GM12878 (cell line): ENCODE measurements at regions not wholly inside any gene's neighbourhood (a gene's known extent, or its start where the extent isn't known, plus 50 kb on each side); places are given as distances from the start of the nearest gene placed in this dataset.

Experiments used
- ATAC-seq: fragments of 200-7000 bp; cut with Tn5 transposase; 3 replicates; pipeline ENCODE4 v1.9.1; 2020; ENCODE audit warnings: mild to moderate bottlenecking, moderate library complexity
- BruUV-seq: library from RNA; stranded (reverse); fragments of 400-500 nt; replicated peaks from 2 replicates; lab custom pipeline; 2021; lab: Mats Ljungman, UMichigan
- CTCF ChIA-PET: fragments of 300-600 bp; sonication (Branson Sonifier 250); formaldehyde crosslinking; extraction: SDS; loops from one replicate; lab custom pipeline; 2021; ENCODE audit warnings: inconsistent platforms; lab: Yijun Ruan, JAX
- POLR2A ChIA-PET: fragments of 350-600 bp; formaldehyde crosslinking; extraction: SDS; loops from one replicate; lab custom pipeline; 2021; ENCODE audit warnings: inconsistent platforms; lab: Charles Lee
- RAD21 ChIA-PET: fragments of 300-600 bp; sonication (Branson Sonifier 250); formaldehyde crosslinking; loops from one replicate; lab custom pipeline; 2023; ENCODE audit warnings: antibody characterized with exemption; ENCODE audit not compliant: unreplicated experiment; lab: Charles Lee
- SMC1A ChIA-PET: fragments of 300-600 bp; sonication (Branson Sonifier 250); formaldehyde crosslinking; loops from one replicate; lab custom pipeline; 2023; ENCODE audit not compliant: unreplicated experiment, uncharacterized antibody; lab: Charles Lee
- DNase-seq: peaks from one replicate; pipeline ENCODE4 v3.0.0-alpha.2; 2011; ENCODE audit warnings: low read depth, low spot score
- FAIRE-seq: peaks from 3 replicates; lab custom pipeline; 2011; peaks lifted over from hg19 to GRCh38; lab: Jason Lieb, UNC
- H2AFZ ChIP-seq: 2 replicates; pipeline ENCODE4 v1.6.0; 2011; ENCODE audit warnings: low read depth, low read length, control low read depth; ENCODE audit not compliant: control insufficient read depth
- H3K27ac ChIP-seq: 2 replicates; pipeline ENCODE4 v1.5.1; 2011; ENCODE audit warnings: control low read depth; ENCODE audit not compliant: control insufficient read depth, insufficient read depth
- H3K27me3 ChIP-seq, 2 experiments: replicated peaks in 1 of 2; 2 replicates each; pipeline versions ENCODE4 v1.6.0 to v1.6.1; 2011; ENCODE audit warnings: low read length in 1 of 2; ENCODE audit not compliant: control insufficient read depth in 2 of 2, insufficient read depth in 2 of 2
- H3K36me3 ChIP-seq, 2 experiments: 2 replicates each; pipeline ENCODE4 v1.5.1; 2011; ENCODE audit warnings: low read length in 1 of 2; ENCODE audit not compliant: control insufficient read depth in 2 of 2, insufficient read depth in 2 of 2
- H3K4me1 ChIP-seq: 2 replicates; pipeline ENCODE4 v1.6.1; 2011; ENCODE audit warnings: mild to moderate bottlenecking, low read length, moderate library complexity, mixed read lengths; ENCODE audit not compliant: control insufficient read depth, insufficient read depth
- H3K4me2 ChIP-seq: 2 replicates; pipeline ENCODE4 v1.6.0; 2011; ENCODE audit warnings: control low read depth; ENCODE audit not compliant: control insufficient read depth, insufficient read depth
- H3K4me3 ChIP-seq: fragments of 200-600 bp; sonication (generic); 2 replicates; pipeline ENCODE4 v1.5.1; 2016
- H3K79me2 ChIP-seq: 2 replicates; pipeline ENCODE4 v1.6.0; 2011; ENCODE audit warnings: low read length; ENCODE audit not compliant: control insufficient read depth, insufficient read depth
- H3K9ac ChIP-seq: 2 replicates; pipeline ENCODE4 v1.8.0; 2011; ENCODE audit warnings: low read length, control low read depth, mixed read lengths; ENCODE audit not compliant: control insufficient read depth, insufficient read depth
- H3K9me3 ChIP-seq: replicated peaks from 3 replicates; pipeline ENCODE4 v1.5.1; 2011; ENCODE audit warnings: mild to moderate bottlenecking, low read length; ENCODE audit not compliant: control insufficient read depth, insufficient read depth
- H4K20me1 ChIP-seq: 2 replicates; pipeline ENCODE4 v1.6.0; 2011; ENCODE audit not compliant: control insufficient read depth, insufficient read depth
- ATF7 ChIP-seq: fragments of 450-650 bp; IDR thresholded peaks from 2 replicates; pipeline ENCODE4 v1.6.1; 2016; ENCODE audit warnings: low read depth, mild to moderate bottlenecking
- BCL3 ChIP-seq: IDR thresholded peaks from 2 replicates; pipeline ENCODE4 v1.6.1; 2011; ENCODE audit warnings: borderline replicate concordance, low read depth, mild to moderate bottlenecking, moderate library complexity, low read length; ENCODE audit not compliant: insufficient read depth, poor library complexity, severe bottlenecking
- CBFB ChIP-seq: IDR thresholded peaks from 2 replicates; pipeline ENCODE4 v1.6.1; 2016; ENCODE audit warnings: antibody characterized with exemption, low read depth
- CHD2 ChIP-seq: IDR thresholded peaks from 2 replicates; pipeline ENCODE4 v1.6.1; 2011; ENCODE audit warnings: low read depth, low read length, improper control_type of control experiment, borderline replicate concordance
- CHD4 ChIP-seq: fragments of 200-600 bp; sonication (generic); IDR thresholded peaks from 2 replicates; pipeline ENCODE4 v1.6.1; 2016; ENCODE audit warnings: mild to moderate bottlenecking
- ELK1 ChIP-seq: IDR thresholded peaks from 2 replicates; pipeline ENCODE4 v1.6.1; 2012; ENCODE audit warnings: low read depth, low read length, improper control_type of control experiment
- EP300 ChIP-seq, 2 experiments: fragments of 150-350 bp in 1 of 2; IDR thresholded peaks; 2 replicates each; pipeline ENCODE4 v1.6.1; 2011 to 2012; ENCODE audit warnings: low read depth in 2 of 2, low read length in 2 of 2, borderline replicate concordance in 1 of 2, improper control_type of control experiment in 1 of 2, inconsistent platforms in 1 of 2; ENCODE audit not compliant: control insufficient read depth in 1 of 2
- EZH2 ChIP-seq: IDR thresholded peaks from 2 replicates; pipeline ENCODE4 v1.6.1; 2012; ENCODE audit warnings: low read depth, mild to moderate bottlenecking, control low read depth, inconsistent platforms, low read length, borderline replicate concordance; ENCODE audit not compliant: control insufficient read depth
- MAX ChIP-seq: IDR thresholded peaks from 2 replicates; pipeline ENCODE4 v1.6.1; 2012; ENCODE audit warnings: low read depth, low read length, improper control_type of control experiment
- MTA2 ChIP-seq: fragments of 450-650 bp; IDR thresholded peaks from 2 replicates; pipeline ENCODE4 v1.6.1; 2016; ENCODE audit warnings: low read depth, mild to moderate bottlenecking, moderate library complexity
- NFIC ChIP-seq: IDR thresholded peaks from 2 replicates; pipeline ENCODE4 v1.6.1; 2012; ENCODE audit warnings: low read depth, mild to moderate bottlenecking, inconsistent platforms, low read length, moderate library complexity
- NKRF ChIP-seq: fragments of 450-650 bp; conservative IDR thresholded peaks from 2 replicates; pipeline ENCODE4 v1.6.1; 2017; ENCODE audit warnings: mild to moderate bottlenecking, moderate library complexity
- NR2F1 ChIP-seq: fragments of 450-650 bp; conservative IDR thresholded peaks from 2 replicates; pipeline ENCODE4 v1.6.1; 2017; ENCODE audit warnings: mild to moderate bottlenecking
- PML ChIP-seq: IDR thresholded peaks from 2 replicates; pipeline ENCODE4 v1.6.1; 2012; ENCODE audit warnings: low read length, inconsistent platforms
- WGBS: methylation state at CpG from one replicate; pipeline ENCODE4 v1.1.6; 2016; ENCODE audit warnings: low lambda C conversion rate; ENCODE audit not compliant: insufficient replicate concordance, insufficient coverage; ENCODE audit errors: missing lambda C conversion rate; 5-methylcytosine and 5-hydroxymethylcytosine counted together
- in situ Hi-C: fragments of 300-500 bp; cut with MboI; formaldehyde crosslinking; loops from 9 replicates; pipeline ENCODE4 v1.14.3; 2018; ENCODE audit warnings: mixed read lengths
- intact Hi-C: fragments of 100-400 bp; cut with micrococcal nuclease; formaldehyde crosslinking; loops from one replicate; pipeline ENCODE4 v1.14.2; 2022; ENCODE audit not compliant: unreplicated experiment
- TF ChIP-seq, protein P1 (sequence below): IDR thresholded peaks from 2 replicates; pipeline ENCODE4 v1.6.1; 2012; ENCODE audit warnings: low read depth, low read length, improper control_type of control experiment

DNA sequence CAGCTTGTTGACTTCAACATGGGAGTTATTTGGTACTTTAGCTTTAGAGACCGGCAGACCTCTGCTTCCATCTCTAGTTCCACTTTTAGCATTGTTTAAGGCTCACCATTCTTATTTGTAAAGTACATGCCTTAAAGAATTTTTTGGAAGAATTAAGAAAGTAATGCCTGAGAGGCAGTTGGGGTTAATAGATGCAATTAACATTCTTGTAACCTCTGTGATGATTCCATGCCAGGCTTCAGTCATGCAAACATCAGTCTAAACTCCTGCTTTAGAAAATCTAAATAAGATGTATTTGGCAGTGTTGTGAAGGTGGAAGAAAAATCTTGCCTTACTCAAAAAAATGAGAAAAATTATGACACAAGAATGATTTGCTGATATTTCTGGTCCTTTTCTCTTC lies 79.9 kb upstream of the UBAC2 start:
- Histone ChIP-seq H3K9me3 (no peaks in the 10 kb centered on the region; the same call in 1 of the 3 replicates), H3K4me3 (no peak overlapping the region), H3K4me2 (no peak overlapping the region), H3K79me2 (no peaks in the 10 kb centered on the region), H3K27me3 (peaks cover 0 to 3% of the 10 kb centered on the region in 2 experiments; a peak in 2 of 4 replicates), H2AFZ (no peak overlapping the region), H3K4me1 (peaks cover 14% of the 10 kb centered on the region), H3K27ac (no peak overlapping the region)
- ChIA-PET POLR2A (no interaction called here), RAD21 (no interaction called here), CTCF (no interaction called here), SMC1A (no interaction called here)
- FAIRE-seq (no peak), ATAC-seq (no peak), DNase-seq (no peak)
- in situ Hi-C loops, result no loop called here
- WGBS, result 96% methylated on average over 1 of the region's 1 CpG
- TF ChIP-seq PML, result no peak
- no peak for TF ChIP-seq NR2F1
- TF ChIP-seq CBFB, result no peak
- TF ChIP-seq CHD4, result no peak
- no peak for TF ChIP-seq BCL3
- TF ChIP-seq ATF7, result no peak
- no peak for TF ChIP-seq NKRF
- TF ChIP-seq MAX, result no peak
- TF ChIP-seq CHD2, result no peak
- TF ChIP-seq EP300 (IDR thresholded peaks at IDR 0.05; ENCODE audit: borderline replicate concordance in 1 of 2, control insufficient read depth in 1 of 2, low read depth in 2 of 2, low read length in 2 of 2), result no peak
- TF ChIP-seq MTA2, result no peak
- TF ChIP-seq NFIC, result no peak
- TF ChIP-seq, protein P1, sequence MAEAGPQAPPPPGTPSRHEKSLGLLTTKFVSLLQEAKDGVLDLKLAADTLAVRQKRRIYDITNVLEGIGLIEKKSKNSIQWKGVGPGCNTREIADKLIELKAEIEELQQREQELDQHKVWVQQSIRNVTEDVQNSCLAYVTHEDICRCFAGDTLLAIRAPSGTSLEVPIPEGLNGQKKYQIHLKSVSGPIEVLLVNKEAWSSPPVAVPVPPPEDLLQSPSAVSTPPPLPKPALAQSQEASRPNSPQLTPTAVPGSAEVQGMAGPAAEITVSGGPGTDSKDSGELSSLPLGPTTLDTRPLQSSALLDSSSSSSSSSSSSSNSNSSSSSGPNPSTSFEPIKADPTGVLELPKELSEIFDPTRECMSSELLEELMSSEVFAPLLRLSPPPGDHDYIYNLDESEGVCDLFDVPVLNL, result no peak
- TF ChIP-seq ELK1, result no peak
- TF ChIP-seq EZH2, result no peak
- TF ChIP-seq, all 136 proteins: peak for 0
- Histone ChIP-seq H3K36me3 (no peaks in the 10 kb centered on the region), H3K9ac (no peak overlapping the region), H4K20me1 (no peaks in the 10 kb centered on the region)
- no TSS peak for BruUV-seq
- intact Hi-C loops, result no loop called here
